ENCODE measurements at regions not wholly inside any gene's neighbourhood (a gene's known extent, or its start where the extent isn't known, plus 50 kb on each side); places are given as distances from the start of the nearest gene placed in this dataset.
A peak's percentile ranks its signal among the peaks of the same experiment; 100 is the strongest.

DNA sequence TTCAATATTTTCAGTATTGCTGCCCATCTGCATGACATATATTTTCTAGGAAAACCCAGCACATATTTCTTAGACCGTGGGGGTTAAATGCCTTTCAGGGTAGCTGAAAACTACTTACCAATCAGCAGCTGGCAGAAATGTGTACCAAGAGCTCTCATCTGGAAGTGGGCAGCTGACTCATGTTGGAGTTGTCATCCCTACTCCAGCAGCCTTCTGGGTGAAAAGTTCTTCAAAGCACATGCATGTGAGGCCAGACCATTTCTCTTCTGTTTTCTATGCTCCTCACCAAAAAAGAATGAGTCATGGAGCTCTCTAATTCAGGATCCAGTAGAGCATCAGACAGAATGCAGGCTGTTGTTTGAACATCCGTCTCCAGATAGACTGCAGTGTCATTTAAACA is 135.5 kb downstream of the PAX1 start:
- peak; percentile 57 to 58 for DNase-seq (ENCODE audit: low read depth in 2 of 2)

DNA sequence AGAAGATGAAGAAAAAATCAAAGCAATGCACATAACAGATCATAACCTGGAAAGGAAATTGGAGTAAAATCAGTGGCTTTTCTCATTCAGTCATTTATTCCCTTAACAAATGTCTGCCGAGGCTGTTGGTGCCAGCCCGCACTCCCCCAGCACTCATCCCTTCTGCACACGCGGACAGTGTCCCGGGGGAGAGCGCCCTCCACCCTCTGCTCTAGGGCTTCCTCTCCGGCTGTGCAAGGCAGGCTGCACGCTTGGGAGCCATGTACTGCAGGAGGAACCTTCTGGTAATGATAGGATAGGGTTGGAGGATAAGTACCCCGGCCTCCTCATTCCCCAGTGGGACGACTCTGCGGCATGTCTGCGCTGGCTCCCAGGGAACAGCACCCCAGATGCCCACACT is 134.5 kb downstream of the PAX1 start:
- DNase-seq (ENCODE audit: low read depth in 2 of 2), result no peak

GRCh38 chr20:21836346-21836745 is 130.9 kb downstream of the PAX1 start:
- no peak for DNase-seq (ENCODE audit: low read depth in 2 of 2)

- no peak for DNase-seq (ENCODE audit: low read depth in 2 of 2)
These were observed 129.6 kb downstream of the PAX1 start for GRCh38 chr20:21835042-21835441.

DNA sequence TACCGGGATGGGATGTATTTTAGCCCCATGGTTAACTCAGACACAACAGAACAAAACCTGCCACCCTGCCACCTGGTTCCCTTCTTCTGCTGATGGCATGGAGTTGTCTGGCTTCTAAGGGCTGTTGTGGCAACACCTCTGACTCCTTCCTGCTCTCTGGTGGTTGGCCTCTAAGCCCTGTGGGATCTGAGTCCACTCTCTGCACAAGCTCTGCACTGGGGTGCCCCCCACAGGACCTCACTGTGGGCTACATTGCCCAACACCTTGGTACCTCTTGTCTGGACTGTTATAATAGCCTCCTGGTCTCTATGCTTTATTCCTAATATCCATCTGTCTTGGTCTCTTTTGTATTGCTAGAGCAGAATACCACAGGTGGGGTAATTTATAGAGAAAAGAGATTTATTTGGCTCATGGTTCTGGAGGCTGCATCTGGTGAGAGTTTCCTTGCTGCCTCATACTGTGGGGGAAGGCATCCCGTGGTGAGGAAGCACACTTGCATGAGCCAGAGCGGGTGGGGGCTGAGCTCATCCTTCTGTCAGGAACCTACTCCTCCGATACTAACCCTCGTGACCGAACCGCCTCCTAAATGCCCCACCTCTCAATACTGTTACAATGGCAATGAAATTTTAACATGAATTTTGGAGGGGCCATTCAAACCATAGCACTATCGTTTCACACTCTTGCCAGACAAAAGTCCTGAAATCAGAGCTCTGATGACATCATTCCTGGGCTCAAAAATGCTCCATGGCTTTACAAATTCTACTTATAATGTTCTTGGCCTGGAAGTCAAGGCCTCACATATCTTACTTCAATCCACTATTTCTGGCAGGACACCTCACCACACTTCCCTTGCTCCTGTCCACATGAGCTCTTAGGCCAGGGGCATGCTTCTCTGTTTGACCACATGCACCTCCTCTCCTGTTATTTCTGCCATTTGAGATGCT is 127.2 kb downstream of the PAX1 start:
- no peak for DNase-seq (ENCODE audit: low read depth in 2 of 2)

DNA sequence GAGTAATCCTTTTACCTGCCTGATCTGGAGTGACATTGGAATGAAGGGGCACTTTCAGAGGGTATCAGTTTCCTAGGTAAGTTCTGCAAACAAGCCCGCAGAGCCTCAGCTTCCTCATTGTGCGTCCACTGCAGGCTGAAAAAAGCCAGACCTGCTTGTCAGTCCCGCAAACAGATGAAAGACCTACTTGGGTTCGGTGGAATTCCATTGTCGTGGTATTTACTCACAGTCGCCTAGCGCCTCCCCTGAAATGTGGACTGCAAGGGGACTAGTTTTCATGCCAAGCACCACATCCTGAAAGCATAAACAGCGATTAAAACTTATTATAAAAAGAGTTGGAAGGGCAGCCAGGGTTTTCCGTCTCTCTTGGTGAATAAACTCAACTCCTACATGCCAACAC is 121.5 kb downstream of the PAX1 start:
- no peak for DNase-seq (ENCODE audit: low read depth in 2 of 2)

GRCh38 chr20:21821358-21821757 is 115.9 kb downstream of the PAX1 start:
- no peak for DNase-seq (ENCODE audit: low read depth in 2 of 2)

DNA sequence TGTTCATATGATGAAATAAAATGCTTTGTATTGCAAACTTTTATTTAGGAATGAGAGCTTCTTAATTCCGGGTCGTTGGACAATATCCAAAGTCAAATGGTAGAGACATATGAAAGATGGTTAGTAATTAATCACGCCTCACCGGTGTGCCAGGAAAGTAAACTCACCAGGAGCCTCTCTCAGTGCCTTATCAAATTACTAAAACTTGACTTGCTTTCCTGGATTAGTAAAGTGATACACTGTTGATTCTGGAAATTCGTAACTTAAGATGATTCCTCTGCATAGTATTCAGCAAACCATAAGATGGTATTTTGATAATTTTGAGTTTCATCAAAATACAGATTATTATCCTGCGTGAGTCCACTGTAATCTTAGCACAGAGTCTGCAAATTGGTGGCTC is 115.2 kb downstream of the PAX1 start:
- no peak for DNase-seq (ENCODE audit: low read depth in 2 of 2)

DNA sequence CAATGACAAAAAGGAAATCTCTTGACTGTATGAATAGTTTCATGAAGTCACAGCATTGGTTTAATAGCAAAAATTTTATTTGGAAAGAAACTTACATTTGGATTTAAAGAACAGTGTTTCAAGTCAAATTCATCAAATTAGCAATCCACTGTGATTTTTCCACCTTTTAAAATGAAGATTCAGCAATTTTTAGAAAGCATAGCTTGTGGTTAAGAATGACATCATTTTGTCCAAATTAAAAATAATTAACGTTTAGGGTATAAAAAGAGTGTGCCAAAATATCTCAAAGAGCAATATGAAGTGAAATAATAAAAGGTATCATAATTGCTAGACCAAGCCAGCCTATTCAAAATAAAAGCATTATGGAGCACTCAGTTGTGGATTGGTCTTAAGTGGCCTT is 114.6 kb downstream of the PAX1 start:
- DNase-seq (ENCODE audit: low read depth in 2 of 2), result no peak

DNA sequence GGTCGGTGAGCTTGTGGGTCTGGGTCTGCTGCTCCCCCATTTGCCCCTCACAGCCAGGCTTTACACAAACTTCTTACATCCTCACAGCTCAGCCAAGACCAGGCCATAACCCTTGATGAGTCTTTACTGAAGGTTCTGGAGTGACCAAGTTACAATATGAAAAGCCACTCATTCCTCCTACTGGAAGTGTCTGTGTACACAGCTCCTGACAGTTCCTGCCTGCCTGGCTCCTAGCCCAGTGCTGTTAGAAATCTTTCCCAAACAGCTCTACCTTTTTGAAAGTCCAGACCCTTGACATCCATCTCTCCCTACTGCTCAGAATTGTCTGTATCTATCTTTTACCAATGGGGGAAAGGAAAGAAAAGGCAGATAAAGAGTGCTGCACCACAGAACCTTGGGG is 106.9 kb downstream of the PAX1 start:
- DNase-seq (ENCODE audit: low read depth in 2 of 2), result no peak

DNA sequence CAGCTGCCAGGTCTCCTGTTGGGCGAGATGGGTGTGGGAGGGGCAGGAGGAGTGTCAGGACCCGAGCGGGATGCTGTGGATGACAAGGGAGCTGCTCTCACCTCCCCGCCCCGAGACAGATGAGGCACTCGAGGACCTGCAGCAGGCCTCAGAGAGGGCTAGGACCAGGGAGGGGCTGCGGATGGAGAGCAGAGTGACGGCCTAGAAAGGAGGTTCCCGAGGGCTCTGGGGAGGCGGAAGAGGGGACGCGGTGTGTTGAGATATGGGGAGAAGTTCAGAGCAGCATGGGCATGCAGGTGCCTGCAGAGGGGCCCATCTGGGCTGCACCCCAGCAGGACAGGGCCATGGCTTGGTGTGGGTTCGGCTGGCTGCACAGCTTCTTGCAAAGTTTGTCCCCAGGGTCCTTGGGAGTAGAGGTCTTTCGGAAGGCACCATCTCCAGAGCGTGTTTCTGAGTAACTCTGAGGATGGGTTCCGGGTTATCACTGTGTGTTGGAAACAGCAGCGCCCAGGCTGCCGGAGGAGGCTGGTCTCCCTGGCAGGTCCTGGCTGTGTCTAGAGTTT is 104.6 kb downstream of the PAX1 start:
- DNase-seq (ENCODE audit: low read depth in 2 of 2), result no peak

GRCh38 chr20:21808863-21809664 is 103.6 kb downstream of the PAX1 start:
- no peak for DNase-seq (ENCODE audit: low read depth in 2 of 2)

DNA sequence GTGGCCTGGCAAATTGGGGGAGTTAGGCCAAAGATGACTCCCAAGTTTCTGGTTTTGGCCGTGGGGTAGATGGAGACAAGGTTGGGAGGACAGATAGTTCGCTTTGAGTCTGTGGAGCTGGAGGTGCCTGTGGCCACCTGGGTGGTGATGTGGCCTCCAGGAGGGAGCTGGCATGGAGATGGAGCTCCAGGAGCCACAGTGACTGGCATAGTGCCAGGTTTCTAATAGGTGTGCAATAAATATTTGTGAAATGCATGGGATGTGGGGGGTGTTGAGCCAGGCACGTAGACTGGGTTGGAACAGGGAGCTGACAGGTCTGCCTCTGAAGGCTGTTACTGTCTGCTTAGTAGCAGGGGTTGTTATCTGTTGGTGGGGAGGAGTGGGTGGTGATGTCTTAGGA is 102.7 kb downstream of the PAX1 start:
- DNase-seq (ENCODE audit: low read depth in 2 of 2), result no peak

GRCh38 chr20:21804802-21805201 is 99.3 kb downstream of the PAX1 start:
- DNase-seq (ENCODE audit: low read depth in 2 of 2), result no peak

DNA sequence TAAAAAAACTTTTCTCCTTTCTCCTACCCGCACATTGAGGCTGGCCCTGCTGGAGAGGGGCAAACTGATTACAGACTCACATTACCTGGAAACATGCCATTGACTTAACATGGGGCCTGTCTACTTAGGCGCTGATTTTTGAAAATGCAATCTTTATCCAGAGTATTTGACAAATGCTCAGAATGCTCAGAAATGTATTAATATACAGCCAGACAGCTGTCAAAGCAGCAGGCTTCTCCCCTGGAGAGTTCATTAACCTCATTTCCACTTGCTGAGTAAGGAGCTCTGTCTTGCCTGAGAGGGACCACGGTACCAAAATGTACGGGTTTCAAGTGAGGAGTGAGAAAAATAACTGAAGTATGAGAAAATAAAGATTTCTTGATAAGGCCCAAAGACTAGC is 95.7 kb downstream of the PAX1 start:
- DNase-seq (ENCODE audit: low read depth in 2 of 2), result no peak

GRCh38 chr20:21798384-21798783 is 92.9 kb downstream of the PAX1 start:
- no peak for DNase-seq (ENCODE audit: low read depth in 2 of 2)

DNA sequence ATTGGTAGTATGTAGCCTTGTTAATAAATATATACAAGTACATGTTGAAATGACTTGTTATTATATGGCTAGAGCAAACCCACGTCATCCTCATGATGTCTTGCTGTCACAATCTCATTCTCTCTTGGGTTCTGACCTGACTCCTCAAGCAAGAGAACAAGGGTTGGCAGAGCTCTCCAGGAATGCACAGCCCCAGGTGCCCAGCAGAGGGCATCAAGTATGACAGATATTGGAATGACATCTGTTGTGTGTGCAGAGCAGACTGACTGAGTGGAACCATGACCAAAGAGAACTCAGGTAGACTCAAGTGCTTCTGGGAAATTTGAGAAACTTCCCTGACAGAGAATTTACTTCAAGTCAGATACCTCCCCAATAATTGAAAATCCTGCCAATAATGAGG is 90.6 kb downstream of the PAX1 start:
- DNase-seq (ENCODE audit: low read depth in 2 of 2), result no peak

DNA sequence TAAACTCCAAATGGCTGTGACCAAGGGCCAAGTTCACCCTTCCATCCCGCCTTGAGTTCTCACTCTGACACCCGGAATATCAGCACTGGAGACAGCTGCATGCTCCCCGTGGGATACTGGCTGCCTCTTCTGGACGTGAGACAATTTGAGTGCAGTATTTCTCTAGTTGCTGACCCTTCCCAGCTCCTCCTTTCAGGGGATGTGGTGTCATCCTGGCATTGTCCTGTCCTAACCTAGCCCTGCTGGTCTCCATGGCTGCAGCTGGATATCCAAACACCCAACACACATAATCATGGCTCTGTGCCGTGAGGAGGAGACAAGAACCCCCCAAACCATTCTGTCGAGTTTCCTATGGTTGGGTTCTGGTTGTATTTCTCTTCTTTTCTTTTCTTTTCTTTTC is 82.6 kb downstream of the PAX1 start:
- DNase-seq (ENCODE audit: low read depth in 2 of 2), result no peak

GRCh38 chr20:21781446-21782075 is 76.1 kb downstream of the PAX1 start:
- DNase-seq (ENCODE audit: low read depth in 2 of 2), result no peak

- no peak for DNase-seq (ENCODE audit: low read depth in 2 of 2)
These were observed 75.1 kb downstream of the PAX1 start for GRCh38 chr20:21780528-21780927.

Data from fibroblast of skin of left quadriceps (primary cell).